ENCODE measurements at regions not wholly inside any gene's neighbourhood (a gene's known extent, or its start where the extent isn't known, plus 50 kb on each side); places are given as distances from the start of the nearest gene placed in this dataset.

DNA sequence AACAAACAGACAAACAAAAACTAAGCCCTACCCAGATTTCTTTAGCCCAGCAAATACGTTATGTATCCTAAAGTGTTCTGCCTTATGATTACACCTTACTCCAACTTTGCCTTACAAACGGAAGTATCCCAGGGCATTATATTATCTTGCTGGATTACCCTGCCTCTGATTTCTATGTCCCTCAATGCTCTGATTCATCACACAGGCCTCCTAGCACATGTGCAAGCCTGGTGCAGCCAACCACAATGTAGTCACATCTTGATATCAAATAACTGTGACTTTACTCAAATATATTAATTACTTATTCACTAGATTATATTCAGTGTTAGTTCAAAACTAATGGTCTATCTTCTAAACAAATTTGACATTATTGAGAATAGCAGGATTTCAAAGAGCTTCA, 598.6 kb downstream of the TBC1D32 start:
- in situ Hi-C loops (cut with HindIII; ENCODE audit: low pct_unique_long_range_greater_than_20kb, low sequenced_read_pairs), result no loop called here
- DNase-seq (ENCODE audit: low read depth), result no peak

DNA sequence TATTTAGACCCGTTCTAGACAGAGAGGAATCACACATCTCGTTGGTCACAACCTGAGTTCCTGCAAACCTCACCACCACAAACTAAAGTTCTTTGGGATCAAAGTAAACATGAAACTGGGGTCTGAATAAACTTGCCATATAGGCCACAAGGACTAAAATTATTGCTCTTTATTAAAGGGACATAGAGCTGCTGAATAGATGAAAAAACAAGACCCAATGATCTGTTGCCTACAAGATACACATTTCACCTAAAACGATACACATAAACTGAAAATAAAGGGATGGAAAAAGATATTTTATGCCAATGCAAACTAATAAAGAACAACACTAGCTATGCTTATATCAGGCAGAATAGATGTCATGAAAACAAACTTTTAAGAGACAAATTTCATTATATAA, 623.0 kb downstream of the TBC1D32 start:
- in situ Hi-C loops (cut with HindIII; ENCODE audit: low pct_unique_long_range_greater_than_20kb, low sequenced_read_pairs), result no loop called here
- no peak for DNase-seq (ENCODE audit: low read depth)

DNA sequence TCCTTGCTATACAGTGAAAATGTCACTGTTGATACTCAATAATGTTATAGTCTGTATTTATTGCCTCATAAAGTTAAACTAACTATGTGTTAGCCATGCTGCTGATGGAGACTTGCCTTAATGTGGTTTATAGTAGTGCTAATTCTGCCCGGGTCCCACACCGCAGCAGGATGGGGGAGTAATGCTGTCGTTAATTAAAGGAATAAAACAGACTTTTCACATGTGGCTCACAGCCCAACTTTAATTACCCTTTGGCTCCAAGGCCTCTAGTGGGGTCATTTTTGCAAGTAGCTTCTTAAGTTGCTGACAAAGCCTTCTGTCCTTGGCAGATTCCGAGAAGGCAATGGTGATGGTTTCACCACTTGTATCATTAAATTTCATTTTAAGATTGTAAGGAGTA, 634.3 kb downstream of the TBC1D32 start:
- in situ Hi-C loops (cut with HindIII; ENCODE audit: low pct_unique_long_range_greater_than_20kb, low sequenced_read_pairs), result no loop called here
- DNase-seq (ENCODE audit: low read depth), result no peak

DNA sequence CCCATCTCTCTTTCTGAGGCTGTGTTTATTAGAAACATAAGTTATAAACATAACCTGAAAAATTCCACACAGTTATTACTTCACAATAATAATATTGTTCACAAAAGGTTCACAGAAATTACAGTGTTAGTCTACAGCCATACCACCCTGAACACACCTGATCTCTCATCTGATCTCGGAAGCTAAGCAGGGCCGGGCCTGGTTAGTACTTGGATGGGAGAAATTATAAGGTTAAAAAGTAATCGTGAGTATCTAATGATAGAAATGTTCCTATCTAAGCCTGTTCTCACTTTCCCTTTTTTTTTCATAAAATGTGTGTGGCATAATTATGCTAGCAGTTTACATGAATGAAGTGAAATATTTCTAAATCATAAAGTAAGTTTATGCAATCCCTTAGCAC, 647.8 kb downstream of the TBC1D32 start:
- no peak for DNase-seq (ENCODE audit: low read depth)
- in situ Hi-C loops (cut with HindIII; ENCODE audit: low pct_unique_long_range_greater_than_20kb, low sequenced_read_pairs), result no loop called here

DNA sequence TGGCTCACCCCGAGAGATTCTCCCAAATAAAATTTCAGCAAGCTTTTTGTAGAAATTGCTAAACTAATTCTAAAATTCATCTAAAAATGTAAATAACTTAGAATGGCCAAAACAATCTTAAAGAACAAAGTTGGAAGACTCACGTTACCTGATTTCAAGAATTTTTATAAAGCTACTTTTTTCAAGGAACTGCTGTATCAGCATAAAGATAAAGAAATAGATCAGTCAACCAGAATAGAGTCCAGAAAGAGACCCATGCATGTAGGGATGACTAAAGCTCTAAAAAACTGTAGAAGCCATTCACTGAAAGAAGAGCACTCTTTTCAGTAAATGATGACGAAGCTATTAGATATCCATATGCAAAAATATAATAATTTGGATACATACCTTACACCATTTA, 652.1 kb downstream of the TBC1D32 start:
- DNase-seq (ENCODE audit: low read depth), result no peak
- in situ Hi-C loops (cut with HindIII; ENCODE audit: low pct_unique_long_range_greater_than_20kb, low sequenced_read_pairs), result no loop called here

DNA sequence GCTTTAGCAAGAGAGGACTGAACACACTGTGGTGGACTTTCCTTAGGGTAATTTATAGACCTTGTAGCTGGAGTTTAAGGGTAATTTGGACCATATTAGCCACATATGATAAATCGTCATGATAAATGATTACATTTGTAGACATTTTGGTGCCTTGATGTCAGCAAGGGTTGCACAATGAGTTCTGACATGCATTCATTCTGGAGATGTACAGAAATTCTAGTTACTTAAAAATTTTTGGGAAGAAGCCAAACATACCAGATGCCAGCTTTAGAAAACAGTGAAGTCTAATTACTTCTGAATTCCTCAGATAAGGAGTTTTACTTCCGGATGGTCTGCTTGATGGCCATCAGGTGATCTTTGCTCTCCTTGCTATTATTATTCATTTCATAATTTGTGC, 653.1 kb downstream of the TBC1D32 start:
- DNase-seq (ENCODE audit: low read depth), result no peak
- in situ Hi-C loops (cut with HindIII; ENCODE audit: low pct_unique_long_range_greater_than_20kb, low sequenced_read_pairs), result no loop called here

DNA sequence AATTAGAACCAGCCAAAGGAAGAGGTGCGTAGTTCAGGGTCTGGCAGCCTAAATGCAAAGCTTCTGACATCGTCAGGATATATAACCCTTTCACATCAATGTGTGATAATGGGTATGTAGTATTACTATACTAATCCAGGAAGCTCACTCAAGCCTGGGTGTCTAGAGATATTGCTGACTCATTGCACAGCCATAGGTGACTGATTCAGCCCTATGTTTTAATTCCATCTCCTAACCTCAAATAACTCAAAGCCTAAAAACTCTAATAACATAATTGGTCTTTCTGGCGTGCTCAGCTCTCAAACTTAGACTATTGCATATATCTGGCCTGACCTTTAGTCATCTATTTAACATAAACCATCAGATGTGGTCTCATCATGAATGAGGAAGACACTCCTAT, 658.4 kb downstream of the TBC1D32 start:
- peak; percentile 10 for DNase-seq (ENCODE audit: low read depth)
- in situ Hi-C loops (cut with HindIII; ENCODE audit: low pct_unique_long_range_greater_than_20kb, low sequenced_read_pairs), result no loop called here

DNA sequence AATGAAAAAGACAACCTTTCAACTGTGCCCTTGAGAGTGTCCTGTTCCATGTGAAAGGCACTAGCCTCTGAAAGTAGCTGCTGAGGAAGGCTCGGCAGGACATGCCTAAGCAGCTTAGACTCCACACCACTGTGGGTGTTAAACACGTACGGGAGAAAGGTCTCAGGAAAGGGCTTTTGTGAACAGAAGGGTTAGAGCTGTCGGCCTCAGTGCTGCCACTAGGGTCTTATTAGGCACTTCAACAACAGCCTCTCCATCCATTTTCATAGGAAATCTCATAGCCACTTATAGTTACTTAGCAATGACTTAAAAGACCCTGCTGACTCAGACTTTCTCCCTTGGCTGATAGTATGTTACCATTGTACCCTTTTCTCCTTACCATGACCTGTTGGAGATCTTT, 662.8 kb downstream of the TBC1D32 start:
- in situ Hi-C loops (cut with HindIII; ENCODE audit: low pct_unique_long_range_greater_than_20kb, low sequenced_read_pairs), result no loop called here
- no peak for DNase-seq (ENCODE audit: low read depth)

DNA sequence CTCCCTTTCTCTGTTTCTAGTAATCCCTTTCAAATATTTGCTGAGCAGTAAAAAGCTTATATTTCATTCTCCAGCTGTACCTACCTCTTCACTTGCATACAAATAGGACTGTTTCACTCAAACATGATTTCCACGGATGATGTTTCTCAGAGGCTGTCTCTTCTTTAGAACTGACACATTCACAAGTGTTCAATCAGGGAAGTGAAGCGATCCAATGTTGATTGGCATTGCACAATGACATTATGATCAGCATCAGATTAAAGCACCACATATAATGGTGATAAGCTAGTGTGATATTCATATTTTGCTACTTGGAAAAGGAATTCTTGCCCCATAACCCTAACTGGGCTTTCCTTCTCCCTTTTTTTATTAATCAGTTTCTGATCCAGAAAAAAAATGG, 681.8 kb downstream of the TBC1D32 start:
- in situ Hi-C loops (cut with HindIII; ENCODE audit: low pct_unique_long_range_greater_than_20kb, low sequenced_read_pairs), result no loop called here
- no peak for DNase-seq (ENCODE audit: low read depth)

DNA sequence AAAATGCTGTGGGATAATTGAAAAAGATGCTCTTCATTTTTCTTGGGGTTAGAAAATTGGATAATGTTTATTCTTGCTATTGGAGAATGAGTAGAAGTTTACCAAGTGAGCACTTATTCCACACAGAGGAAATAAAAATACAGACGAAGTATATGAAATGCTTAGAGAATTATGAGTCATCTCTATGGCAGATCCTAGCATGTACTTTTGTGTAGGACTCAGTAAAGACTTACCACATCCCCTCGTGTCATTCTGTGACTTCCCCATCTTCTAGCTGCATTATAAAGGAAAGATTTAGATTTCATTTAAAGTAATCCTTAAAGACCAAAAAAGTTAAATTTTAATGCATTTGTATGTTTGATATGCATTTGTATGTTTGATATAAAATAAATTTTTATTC, 685.6 kb downstream of the TBC1D32 start:
- no peak for DNase-seq (ENCODE audit: low read depth)
- in situ Hi-C loops (cut with HindIII; ENCODE audit: low pct_unique_long_range_greater_than_20kb, low sequenced_read_pairs), result no loop called here

DNA sequence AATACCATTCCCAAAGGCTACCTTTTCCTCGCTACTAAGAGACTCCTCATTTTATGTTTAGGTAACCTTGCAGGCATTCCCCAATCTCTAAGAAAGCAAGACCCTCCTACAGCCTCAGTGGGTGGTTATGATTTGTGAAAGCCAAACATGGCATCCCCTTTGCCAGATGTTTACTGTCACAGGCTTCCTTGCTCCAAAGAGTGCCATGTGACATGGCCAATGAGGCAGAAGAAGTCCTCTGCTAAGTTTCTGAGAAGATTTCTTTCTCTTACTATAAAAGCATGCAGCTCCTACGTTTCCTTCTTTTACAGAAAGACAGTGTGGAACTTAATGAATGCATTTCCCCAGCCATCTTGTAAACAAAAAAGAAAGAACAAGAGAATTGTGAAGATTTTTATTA, 688.2 kb downstream of the TBC1D32 start:
- in situ Hi-C loops (cut with HindIII; ENCODE audit: low pct_unique_long_range_greater_than_20kb, low sequenced_read_pairs), result no loop called here
- no peak for DNase-seq (ENCODE audit: low read depth)

DNA sequence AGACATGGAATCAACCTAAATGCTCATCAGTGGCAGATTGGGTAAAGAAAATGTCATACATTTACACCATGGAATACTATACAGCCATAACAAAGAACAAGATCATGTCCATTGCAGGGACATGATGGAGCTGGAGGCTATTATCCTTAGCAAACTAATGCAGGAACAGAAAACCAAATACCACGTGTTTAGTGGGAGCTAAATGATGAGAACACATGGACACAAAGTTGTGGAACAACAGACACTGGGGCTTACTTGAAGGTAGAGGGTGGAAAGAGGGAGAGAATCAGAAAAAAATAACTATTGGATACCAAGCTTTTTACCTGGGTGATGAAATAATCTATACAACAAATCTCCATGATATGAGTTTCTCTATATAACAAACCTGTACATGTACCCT, 701.3 kb downstream of the TBC1D32 start:
- in situ Hi-C loops (cut with HindIII; ENCODE audit: low pct_unique_long_range_greater_than_20kb, low sequenced_read_pairs), result no loop called here
- no peak for DNase-seq (ENCODE audit: low read depth)

DNA sequence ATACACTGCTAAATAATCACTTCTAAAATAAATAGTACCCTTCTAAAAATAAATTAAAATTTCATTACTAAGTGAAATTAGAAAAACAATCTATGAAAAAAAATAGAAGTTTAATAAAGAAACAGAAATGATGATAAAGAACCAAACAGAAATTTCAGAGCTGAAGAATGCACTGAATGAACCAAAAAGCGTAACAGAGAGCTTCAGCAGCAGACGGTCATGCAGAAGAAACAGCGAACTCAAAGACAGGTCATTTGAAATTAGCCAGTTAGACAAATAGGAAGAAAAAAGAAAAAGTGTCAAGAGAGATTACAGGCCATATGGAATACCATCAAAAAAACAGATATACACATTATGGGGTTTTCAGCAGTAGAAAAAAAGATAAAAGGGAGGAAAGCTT, 706.7 kb downstream of the TBC1D32 start:
- DNase-seq (ENCODE audit: low read depth), result no peak
- in situ Hi-C loops (cut with HindIII; ENCODE audit: low pct_unique_long_range_greater_than_20kb, low sequenced_read_pairs), result no loop called here

DNA sequence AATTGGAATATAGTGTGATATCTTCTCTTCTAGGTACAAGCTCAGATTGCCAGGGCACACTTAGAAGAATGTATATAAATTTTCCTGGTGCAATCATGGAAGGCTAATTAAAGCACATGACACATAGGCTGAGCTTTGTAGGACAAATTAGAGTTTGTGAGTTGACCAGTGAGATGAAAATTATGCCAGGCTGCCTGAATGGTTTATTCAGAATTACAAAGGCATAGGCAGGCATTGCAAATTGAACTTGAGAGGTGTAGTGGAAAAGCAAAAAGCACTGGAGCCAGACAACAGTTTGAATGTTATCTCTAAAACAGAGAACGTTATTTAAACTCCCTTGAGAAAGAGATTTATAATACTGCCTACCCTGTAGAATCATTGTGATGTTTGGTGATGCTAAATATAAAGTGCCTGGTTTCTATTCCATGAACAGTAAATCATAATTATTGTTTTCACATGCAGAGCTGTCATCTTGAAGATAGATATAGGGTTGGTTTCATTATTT, 712.1 kb downstream of the TBC1D32 start:
- DNase-seq (ENCODE audit: low read depth), result no peak
- in situ Hi-C loops (cut with HindIII; ENCODE audit: low pct_unique_long_range_greater_than_20kb, low sequenced_read_pairs), result no loop called here

DNA sequence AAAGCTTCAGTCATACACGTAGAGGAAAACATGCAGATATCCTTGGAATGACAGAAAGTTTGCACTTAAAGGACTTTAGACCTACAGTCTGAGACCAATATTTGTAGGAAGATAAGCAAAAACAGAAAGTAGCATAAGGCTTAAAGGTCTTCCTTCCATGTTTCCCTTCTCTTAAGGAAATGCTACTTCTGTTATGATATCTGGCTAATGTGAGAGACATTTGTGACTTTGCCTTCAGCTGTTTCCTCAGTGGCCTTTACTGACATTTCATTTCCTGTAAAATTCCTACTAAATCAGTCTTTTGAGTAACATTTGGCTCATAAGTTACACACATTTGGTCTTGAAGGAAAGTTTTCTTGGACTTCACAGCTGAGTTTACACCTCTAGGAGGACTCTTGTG, 713.4 kb downstream of the TBC1D32 start:
- no peak for DNase-seq (ENCODE audit: low read depth)
- in situ Hi-C loops (cut with HindIII; ENCODE audit: low pct_unique_long_range_greater_than_20kb, low sequenced_read_pairs), result no loop called here

DNA sequence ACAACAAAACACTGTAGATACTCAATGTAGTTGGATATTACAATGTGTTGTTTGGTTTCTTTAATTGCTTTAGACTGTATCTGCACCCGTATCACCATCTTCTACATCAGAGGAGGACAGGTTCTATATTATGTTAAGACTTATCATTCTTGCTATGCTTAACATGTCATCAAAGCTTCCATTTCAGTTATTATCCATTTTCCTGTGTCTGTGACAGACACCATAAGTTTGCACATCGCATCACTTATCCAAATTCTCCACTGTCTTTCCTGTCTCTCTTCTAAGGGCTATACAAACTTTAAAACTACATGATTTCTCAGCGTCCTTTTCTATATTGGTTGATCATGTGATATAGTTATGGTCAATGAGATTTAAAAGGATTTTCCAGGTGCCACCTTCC, 719.0 kb downstream of the TBC1D32 start:
- no peak for DNase-seq (ENCODE audit: low read depth)
- in situ Hi-C loops (cut with HindIII; ENCODE audit: low pct_unique_long_range_greater_than_20kb, low sequenced_read_pairs), result no loop called here

DNA sequence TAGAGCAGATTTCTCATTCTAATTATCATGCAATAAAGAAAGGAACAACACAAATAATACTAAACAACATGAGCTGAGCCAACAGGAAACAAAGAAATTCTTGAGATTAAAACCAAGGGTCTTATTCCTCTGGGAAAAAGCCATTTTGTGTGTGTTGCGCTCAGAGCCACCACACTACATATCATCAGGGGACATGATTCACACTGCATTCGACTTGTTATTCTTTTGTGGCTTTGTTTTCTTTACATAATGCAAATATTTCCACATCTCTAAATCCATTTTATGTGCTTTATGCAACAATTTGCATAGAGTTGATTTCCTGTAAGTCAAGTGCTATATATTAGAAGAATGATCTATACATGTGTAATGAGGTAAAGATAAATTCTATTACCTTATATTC, 719.6 kb downstream of the TBC1D32 start:
- in situ Hi-C loops (cut with HindIII; ENCODE audit: low pct_unique_long_range_greater_than_20kb, low sequenced_read_pairs), result no loop called here
- no peak for DNase-seq (ENCODE audit: low read depth)

DNA sequence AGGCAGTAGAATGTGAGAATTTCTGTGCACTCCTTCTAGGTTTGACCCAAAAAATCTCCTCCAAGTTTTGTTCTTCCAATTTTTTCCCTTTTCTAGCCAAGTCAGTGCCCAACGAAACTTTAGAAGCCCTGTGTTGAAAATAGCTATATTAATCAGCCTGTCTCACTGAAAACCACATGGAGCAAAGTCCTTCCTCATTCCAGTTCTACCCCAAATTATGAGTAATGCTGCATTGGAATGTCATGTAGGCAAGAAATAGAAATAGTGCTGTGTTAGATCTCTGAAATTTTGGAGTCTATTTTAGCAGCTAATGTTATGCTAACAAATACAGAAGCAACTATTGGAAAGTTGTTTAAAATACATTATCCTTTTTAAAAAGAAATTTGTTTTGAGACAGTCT, 725.5 kb downstream of the TBC1D32 start:
- DNase-seq (ENCODE audit: low read depth), result peak; percentile 1
- in situ Hi-C loops (cut with HindIII; ENCODE audit: low pct_unique_long_range_greater_than_20kb, low sequenced_read_pairs), result no loop called here

DNA sequence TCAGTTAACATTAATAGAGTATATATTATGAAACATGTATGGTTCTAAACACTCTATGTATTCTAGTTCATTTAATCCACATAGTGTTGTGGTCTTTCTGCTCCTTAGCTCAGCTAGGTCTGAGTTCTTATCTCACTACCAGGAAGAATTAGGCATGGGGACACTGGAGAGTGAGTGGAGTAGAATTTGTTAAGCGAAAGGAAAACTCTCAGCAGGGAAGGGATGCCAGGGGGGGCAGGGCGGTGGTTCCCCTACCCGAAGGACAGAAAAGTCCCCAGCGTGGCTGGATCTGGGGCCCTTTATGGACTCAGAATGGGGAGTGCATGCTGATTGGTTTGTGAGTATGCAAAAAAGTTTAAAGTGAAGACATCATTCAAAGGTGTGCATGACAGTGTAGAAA, 727.5 kb downstream of the TBC1D32 start:
- no peak for DNase-seq (ENCODE audit: low read depth)
- in situ Hi-C loops (cut with HindIII; ENCODE audit: low pct_unique_long_range_greater_than_20kb, low sequenced_read_pairs), result no loop called here

DNA sequence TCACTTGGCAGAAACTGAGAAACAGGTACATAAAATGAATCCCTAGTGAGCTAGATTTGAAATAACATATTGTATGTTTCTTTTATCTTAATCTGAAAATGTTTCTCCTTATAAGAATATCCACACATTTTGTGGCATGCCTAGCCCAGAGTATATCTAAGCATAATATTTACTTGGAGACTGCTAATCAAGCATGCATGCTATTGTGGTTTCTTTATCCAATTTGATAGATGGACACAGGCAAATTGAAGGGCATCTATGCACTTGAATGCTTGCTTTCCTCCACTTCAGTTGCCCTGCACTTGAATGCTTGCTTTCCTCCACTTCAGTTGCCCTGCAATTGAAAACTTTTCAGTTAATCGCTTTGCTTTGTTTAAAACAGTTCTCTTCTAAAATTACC, 729.8 kb downstream of the TBC1D32 start:
- in situ Hi-C loops (cut with HindIII; ENCODE audit: low pct_unique_long_range_greater_than_20kb, low sequenced_read_pairs), result no loop called here
- DNase-seq (ENCODE audit: low read depth), result no peak

DNA sequence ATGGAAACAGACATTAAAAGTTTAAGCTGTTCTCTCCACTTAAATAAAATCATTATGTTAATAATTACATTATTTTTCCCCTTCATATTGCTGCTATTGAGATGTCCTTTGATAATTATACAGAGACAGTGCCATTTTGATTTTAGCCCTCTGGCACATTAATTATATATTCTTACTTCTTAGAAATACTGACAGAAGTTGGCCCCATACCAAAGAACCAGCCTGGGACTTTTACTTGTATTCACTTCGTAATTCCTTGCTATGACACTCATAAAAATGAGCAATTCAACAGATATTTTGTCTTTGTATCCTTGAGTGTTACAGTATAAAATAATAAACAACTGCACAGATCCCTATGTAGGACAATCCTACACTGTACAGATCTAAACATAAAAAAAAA, 743.7 kb downstream of the TBC1D32 start:
- in situ Hi-C loops (cut with HindIII; ENCODE audit: low pct_unique_long_range_greater_than_20kb, low sequenced_read_pairs), result no loop called here
- no peak for DNase-seq (ENCODE audit: low read depth)
